Fibroblast of skin of abdomen (primary cell): ENCODE measurements at regions not wholly inside any gene's neighbourhood (a gene's known extent, or its start where the extent isn't known, plus 50 kb on each side); places are given as distances from the start of the nearest gene placed in this dataset.

Experiments
- DNase-seq: peaks from one replicate; pipeline ENCODE4 v3.0.0-alpha.2; 2013

DNA sequence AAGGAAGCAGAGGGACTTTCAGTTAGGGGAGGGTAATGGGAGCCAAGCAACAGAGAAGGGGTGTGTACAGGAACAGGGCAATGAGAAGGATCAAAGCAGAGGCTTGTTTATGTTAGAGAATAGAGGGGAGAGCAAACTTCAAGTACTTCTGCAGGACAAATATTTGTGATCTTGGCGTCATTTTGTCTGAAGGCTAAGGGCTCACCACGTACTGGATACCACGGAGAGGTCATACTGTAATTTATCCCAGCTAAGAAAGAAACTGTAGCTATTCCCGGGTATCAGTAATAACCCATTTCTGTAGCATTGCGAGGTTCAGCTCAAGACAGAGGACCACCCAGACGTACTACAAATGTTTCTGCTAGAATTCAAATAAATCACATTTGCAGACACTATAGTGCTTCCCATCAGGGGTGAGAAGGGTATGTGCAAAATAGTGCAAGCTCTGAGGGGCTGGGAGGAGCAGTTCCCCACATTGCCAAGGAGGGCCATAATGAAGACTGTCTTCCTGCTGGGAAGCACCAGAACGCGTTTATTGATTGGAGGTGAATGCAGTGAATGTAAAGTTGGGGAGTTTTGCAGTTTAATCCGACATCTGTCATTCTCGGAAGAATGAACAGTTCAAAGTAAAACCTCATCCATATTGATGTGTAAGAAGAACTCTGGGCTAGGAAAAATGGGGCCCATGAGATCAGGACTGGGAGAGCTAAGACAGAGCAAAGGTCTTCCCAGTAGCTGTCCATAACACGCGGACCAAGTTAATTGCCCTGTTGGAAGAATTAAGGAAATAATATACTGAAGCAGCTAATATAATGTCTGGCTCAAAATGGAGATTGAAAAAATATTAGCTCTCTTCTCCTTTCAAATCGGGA lies 136.9 kb downstream of the RWDD3 start:
- no peak for DNase-seq

DNA sequence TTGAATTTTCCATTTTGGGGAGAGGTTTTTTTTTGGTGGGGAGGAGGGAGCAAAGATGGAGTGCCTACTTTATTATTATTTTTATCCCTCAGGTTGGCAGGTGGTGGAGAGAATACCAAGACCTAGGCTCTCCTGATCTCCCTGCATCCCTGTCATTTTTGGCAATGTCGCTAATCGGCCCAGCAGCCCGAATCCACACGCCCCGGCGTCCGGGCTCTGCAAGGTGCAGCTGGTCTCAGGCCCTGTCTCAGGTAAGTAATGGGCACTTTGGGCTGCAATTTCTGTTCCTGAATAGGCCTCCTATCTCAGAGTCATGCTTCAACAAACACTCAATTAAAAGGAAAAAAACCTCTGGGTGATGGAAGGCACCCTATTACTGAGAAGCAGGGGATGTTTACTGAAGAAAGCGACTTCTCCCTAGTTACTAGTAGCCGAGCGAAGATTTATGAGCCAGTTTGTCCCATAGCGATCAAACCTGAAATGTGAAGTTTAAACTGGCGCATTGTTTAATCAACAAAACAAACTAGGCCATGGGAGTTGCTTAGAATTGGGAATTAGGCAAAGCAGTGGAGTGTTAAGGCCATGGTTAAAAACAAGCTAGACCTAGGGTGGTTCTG lies 137.8 kb downstream of the RWDD3 start:
- DNase-seq, result no peak

- DNase-seq, result no peak
Measured at GRCh38 chr1:95375174-95375573, 141.2 kb downstream of the RWDD3 start.

GRCh38 chr1:95380909-95381308 lies 146.9 kb downstream of the RWDD3 start:
- DNase-seq, result no peak

GRCh38 chr1:95382000-95382786 lies 148.2 kb downstream of the RWDD3 start:
- DNase-seq, result no peak

- no peak for DNase-seq
Measured at GRCh38 chr1:95383111-95383510, 149.1 kb downstream of the RWDD3 start.

GRCh38 chr1:95384567-95384966 lies 150.6 kb downstream of the RWDD3 start:
- peak; percentile 10 for DNase-seq

- DNase-seq, result no peak
Measured at GRCh38 chr1:95386371-95386770, 152.4 kb downstream of the RWDD3 start.

DNA sequence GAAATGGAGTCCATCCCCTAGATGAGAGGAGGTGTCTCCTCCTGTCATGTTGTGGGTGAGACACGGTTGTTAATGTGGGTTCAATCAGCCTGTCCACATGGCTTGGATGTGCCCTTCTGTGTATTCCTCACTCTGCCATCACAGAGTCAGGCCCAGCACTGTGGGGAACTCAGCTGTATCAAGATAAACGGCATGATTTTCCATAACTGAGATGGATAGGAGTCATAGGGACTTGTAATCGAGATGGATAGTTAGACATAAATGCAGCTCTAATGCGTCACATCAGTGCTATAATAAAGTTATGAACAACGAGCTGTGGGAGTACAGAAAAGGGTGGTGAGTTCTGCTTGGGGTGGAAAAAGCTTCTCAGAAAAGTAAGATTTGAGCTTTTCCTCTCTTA lies 152.9 kb downstream of the RWDD3 start:
- DNase-seq, result no peak

DNA sequence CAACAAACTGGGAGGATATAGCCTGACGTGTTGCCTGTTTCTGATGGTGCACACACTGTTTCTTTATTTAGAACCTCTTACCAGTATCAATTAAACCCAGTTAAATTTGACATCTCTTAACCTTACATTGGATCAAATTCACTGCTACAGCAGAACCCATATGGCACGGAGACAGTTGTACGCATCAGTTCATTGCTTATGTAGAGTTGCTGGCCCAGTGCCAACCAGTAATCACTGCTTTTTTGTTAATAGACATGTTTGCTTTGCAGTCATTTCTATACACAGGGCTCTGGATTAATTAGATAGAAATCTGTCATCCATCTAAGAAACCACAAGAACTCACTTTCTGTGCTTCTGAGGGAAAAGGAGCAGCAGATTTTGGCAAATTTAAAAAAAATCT lies 154.0 kb downstream of the RWDD3 start:
- no peak for DNase-seq

GRCh38 chr1:95393434-95393833 lies 159.4 kb downstream of the RWDD3 start:
- DNase-seq, result no peak

- peak; percentile 4 for DNase-seq
Measured at GRCh38 chr1:95396557-95396956, 162.5 kb downstream of the RWDD3 start.

GRCh38 chr1:95402780-95403179 lies 168.8 kb downstream of the RWDD3 start:
- DNase-seq, result no peak

- DNase-seq, result no peak
Measured at GRCh38 chr1:95406279-95406678, 172.3 kb downstream of the RWDD3 start.

GRCh38 chr1:95407131-95407885 lies 173.3 kb downstream of the RWDD3 start:
- peak; percentile 24 for DNase-seq

DNA sequence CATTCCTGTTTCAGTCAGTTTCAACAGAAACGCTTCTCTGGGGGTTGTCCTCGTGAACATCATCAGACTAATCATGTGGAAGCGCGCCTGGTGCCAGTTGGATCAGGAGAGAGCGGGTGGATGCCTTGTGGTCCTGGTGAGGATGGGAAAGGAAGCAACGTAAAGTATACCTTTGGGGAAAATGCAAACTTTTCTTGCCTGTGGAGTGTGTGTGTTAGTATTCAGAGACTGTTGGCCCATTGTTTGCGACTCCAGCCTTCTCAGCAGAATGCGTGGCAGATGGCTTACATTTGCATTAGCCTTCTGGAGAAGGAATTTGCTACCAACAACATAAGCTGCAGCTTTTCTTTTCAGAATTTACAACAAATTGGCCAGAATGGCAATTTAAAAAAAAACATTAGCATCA lies 173.9 kb downstream of the RWDD3 start:
- no peak for DNase-seq

- DNase-seq, result no peak
Measured at GRCh38 chr1:95408507-95409136, 174.6 kb downstream of the RWDD3 start.

DNA sequence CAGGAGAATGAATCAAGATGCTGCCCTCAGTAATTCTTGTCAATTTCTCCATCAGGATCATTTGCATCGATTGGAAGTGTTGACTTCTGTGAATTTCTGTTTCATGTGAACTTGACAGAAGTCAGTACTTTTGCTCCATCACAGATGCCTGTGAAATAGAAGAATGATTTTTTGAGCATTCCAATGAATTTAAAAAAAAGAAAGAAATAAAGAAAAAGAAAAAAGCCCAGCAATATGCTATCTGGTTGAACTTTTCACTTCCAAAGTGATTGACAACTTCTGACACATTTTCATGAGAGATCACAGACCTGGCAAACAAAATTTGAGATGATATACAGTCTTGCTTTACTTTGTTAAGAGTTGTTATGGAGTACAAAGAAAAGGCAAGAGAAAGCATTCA lies 175.3 kb downstream of the RWDD3 start:
- no peak for DNase-seq

DNA sequence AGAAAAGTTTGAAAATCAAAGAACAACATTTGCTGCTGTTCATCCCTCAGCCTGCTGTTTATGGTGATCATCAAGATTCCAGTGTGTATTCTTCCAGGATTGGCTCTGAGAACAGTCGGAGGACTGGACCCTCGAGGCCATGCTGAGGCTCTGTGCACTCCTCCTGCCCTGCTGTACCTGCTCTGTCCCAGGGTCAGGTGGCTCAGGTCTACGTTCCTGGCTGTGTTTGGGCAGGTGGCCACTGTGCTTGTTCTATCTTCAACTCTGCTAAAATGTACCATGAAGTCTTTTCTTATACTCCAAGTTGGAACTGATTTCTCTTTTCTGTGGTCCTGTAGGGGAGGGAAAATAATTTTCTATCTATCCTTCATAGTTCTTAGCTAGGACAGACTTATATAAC lies 175.9 kb downstream of the RWDD3 start:
- no peak for DNase-seq

GRCh38 chr1:95415146-95415545 lies 181.1 kb downstream of the RWDD3 start:
- peak; percentile 40 for DNase-seq

DNA sequence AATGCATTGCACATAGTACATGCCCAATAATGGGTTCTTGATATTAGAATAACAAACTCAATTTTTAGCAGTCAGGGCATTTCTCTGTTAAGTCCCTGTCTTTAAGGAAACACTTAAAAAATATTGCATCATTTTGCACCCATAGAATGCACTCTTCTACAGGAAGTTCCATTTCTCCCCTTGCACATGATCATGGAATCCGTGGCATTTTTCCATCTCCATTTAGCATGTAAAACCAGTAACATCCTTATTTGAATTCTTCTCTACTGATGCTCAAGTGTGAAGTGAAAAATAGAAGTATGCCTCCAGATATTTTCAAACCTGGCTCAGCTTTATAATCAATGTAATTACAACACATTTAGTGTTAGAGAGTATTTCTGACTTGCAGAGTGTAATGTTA lies 192.8 kb downstream of the RWDD3 start:
- DNase-seq, result peak; percentile 51

- no peak for DNase-seq
Measured at GRCh38 chr1:95427525-95427924, 193.5 kb downstream of the RWDD3 start.
